ENCODE measurements at regions not wholly inside any gene's neighbourhood (a gene's known extent, or its start where the extent isn't known, plus 50 kb on each side); places are given as distances from the start of the nearest gene placed in this dataset.

GRCh38 chr10:105981679-105982078, 1182.8 kb downstream of the SORCS1 start (continued):
- TF ChIP-seq EZH2 (IDR thresholded peaks at IDR 0.05; ENCODE audit: low read depth, low read length, severe bottlenecking) (no peak), NRF1 (IDR thresholded peaks at IDR 0.05; ENCODE audit: low read depth, low read length) (no peak), CHD7 (IDR thresholded peaks at IDR 0.05; ENCODE audit: insufficient replicate concordance, low read length) (no peak)
